Fibroblast of mammary gland (primary cell): ENCODE measurements at regions not wholly inside any gene's neighbourhood (a gene's known extent, or its start where the extent isn't known, plus 50 kb on each side); places are given as distances from the start of the nearest gene placed in this dataset.
A peak's percentile ranks its signal among the peaks of the same experiment; 100 is the strongest.

Source experiments
- DNase-seq: peaks from one replicate; pipeline ENCODE4 v3.0.0-alpha.2; 2010; ENCODE audit warnings: low read depth
- H3K4me3 ChIP-seq: 2 replicates; pipeline ENCODE4 v1.5.1; 2011; ENCODE audit warnings: low read depth, mild to moderate bottlenecking, low read length, moderate library complexity; ENCODE audit not compliant: control insufficient read depth
- TF ChIP-seq, protein P1 (sequence below): conservative IDR thresholded peaks from 2 replicates; pipeline ENCODE4 v1.5.1; 2011; ENCODE audit warnings: low read depth, low read length, inconsistent platforms; ENCODE audit not compliant: control insufficient read depth, insufficient read depth

DNA sequence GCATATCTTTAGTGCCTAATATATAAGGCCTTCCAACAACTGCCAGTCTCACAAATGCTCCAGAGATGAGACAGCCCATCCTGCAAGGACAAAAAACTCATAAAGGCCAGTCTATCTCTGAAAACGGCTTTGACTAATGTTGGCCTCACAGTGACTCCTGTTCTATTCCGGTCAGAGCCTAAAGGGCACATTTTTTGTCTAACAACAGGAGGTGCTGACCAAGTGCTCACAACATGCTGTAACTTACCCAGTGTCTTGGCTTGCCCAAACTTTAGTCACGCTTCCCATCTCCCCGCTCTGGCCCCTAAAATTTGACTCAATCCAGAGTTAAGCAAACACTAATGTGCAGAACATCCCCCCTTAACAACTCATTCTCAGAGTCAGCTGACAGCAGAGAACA is 1411.2 kb upstream of the MIR17HG start:
- TF ChIP-seq, protein P1, sequence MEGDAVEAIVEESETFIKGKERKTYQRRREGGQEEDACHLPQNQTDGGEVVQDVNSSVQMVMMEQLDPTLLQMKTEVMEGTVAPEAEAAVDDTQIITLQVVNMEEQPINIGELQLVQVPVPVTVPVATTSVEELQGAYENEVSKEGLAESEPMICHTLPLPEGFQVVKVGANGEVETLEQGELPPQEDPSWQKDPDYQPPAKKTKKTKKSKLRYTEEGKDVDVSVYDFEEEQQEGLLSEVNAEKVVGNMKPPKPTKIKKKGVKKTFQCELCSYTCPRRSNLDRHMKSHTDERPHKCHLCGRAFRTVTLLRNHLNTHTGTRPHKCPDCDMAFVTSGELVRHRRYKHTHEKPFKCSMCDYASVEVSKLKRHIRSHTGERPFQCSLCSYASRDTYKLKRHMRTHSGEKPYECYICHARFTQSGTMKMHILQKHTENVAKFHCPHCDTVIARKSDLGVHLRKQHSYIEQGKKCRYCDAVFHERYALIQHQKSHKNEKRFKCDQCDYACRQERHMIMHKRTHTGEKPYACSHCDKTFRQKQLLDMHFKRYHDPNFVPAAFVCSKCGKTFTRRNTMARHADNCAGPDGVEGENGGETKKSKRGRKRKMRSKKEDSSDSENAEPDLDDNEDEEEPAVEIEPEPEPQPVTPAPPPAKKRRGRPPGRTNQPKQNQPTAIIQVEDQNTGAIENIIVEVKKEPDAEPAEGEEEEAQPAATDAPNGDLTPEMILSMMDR: no peak
- DNase-seq: no peak
- no peak overlapping the region for H3K4me3 ChIP-seq

DNA sequence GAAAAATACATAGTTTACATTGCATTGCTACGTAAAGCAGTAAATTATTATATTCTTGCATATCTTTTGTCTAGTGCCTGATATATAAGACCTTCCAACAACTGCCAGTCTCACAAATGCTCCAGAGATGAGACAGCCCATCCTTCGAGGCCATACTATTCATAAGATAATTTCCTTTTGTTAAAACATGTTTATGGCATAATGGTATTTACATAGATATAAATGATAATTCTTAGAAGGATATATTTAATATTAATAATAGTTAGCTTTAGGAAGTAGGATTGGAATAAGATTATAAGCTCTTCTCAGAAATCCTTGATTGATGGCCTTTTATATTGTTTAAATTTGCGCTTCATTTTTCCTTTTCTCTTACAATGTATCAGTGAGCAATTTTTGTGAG is 1410.1 kb upstream of the MIR17HG start:
- TF ChIP-seq, protein P1: no peak
- no peak overlapping the region for H3K4me3 ChIP-seq
- DNase-seq: no peak

- TF ChIP-seq, protein P1: no peak
- no peak for DNase-seq
- no peak overlapping the region for H3K4me3 ChIP-seq
These were observed 1407.1 kb upstream of the MIR17HG start for GRCh38 chr13:89940383-89940782.

GRCh38 chr13:89943139-89943538 is 1404.3 kb upstream of the MIR17HG start:
- H3K4me3 ChIP-seq: no peak overlapping the region
- TF ChIP-seq, protein P1: no peak
- no peak for DNase-seq

- H3K4me3 ChIP-seq: no peak overlapping the region
- no peak for DNase-seq
- TF ChIP-seq, protein P1: no peak
These were observed 1397.3 kb upstream of the MIR17HG start for GRCh38 chr13:89950225-89950624.

DNA sequence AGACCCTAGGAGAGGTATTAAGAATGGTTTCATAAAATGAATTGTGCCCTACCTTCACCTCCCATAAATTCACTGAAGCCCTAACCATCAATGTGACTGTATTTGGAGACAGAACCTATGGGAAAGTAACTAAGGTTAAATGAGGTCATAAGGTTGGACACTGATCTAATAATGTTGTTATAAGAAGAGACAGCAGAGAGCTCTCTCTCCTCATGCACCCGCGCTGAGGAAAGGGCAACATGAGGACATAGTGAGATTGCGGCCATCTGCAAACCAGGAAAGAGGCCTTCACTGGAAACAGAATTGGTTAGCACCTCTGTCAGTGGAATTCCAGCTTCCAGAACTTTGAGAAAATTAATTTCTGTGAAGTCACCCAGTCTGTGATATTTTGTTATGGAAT is 1396.1 kb upstream of the MIR17HG start:
- TF ChIP-seq, protein P1: no peak
- peak; percentile 1 for DNase-seq
- no peak overlapping the region for H3K4me3 ChIP-seq

GRCh38 chr13:89953581-89953980 is 1393.9 kb upstream of the MIR17HG start:
- no peak for DNase-seq
- TF ChIP-seq, protein P1: no peak
- no peak overlapping the region for H3K4me3 ChIP-seq
